ENCODE measurements at regions not wholly inside any gene's neighbourhood (a gene's known extent, or its start where the extent isn't known, plus 50 kb on each side); places are given as distances from the start of the nearest gene placed in this dataset.

GRCh38 chr5:163619951-163620350 is 114.5 kb downstream of the MAT2B start:
- Histone ChIP-seq H3K4me3 (ENCODE audit: low read depth in 1 of 5, low read length in 5 of 5) (no peak overlapping the region), H3K9me3 (ENCODE audit: control insufficient read depth in 5 of 5, low read length in 5 of 5) (no peaks in the 10 kb centered on the region), H3K9ac (ENCODE audit: low read length in 5 of 5) (no peak overlapping the region)

GRCh38 chr5:163622799-163623198 is 117.4 kb downstream of the MAT2B start:
- Histone ChIP-seq H3K4me3 (ENCODE audit: low read depth in 1 of 5, low read length in 5 of 5) (no peak overlapping the region), H3K27ac (ENCODE audit: low read depth, low read length) (no peak overlapping the region), H3K4me1 (ENCODE audit: control insufficient read depth in 5 of 5, insufficient read depth in 5 of 5, low read length in 5 of 5) (no peaks in the 10 kb centered on the region), H3K27me3 (ENCODE audit: control insufficient read depth in 5 of 5, insufficient read depth in 4 of 5, low read length in 5 of 5) (no peaks in the 10 kb centered on the region), H3K36me3 (ENCODE audit: control insufficient read depth in 5 of 5, insufficient read depth in 5 of 5, low read length in 5 of 5) (no peaks in the 10 kb centered on the region), H3K9ac (ENCODE audit: low read length in 5 of 5) (no peak overlapping the region), H3K9me3 (ENCODE audit: control insufficient read depth in 5 of 5, low read length in 5 of 5) (no peaks in the 10 kb centered on the region)

More at GRCh38 chr5:163619951-163620350, 114.5 kb downstream of the MAT2B start:
- Histone ChIP-seq H3K27ac (ENCODE audit: low read depth, low read length) (no peak overlapping the region), H3K4me1 (ENCODE audit: control insufficient read depth in 5 of 5, insufficient read depth in 5 of 5, low read length in 5 of 5) (no peaks in the 10 kb centered on the region), H3K27me3 (ENCODE audit: control insufficient read depth in 5 of 5, insufficient read depth in 4 of 5, low read length in 5 of 5) (no peaks in the 10 kb centered on the region), H3K36me3 (ENCODE audit: control insufficient read depth in 5 of 5, insufficient read depth in 5 of 5, low read length in 5 of 5) (no peaks in the 10 kb centered on the region)

GRCh38 chr5:163623524-163623923 is 118.1 kb downstream of the MAT2B start:
- no peak overlapping the region for H3K9ac ChIP-seq (ENCODE audit: low read length in 5 of 5)
- no peaks in the 10 kb centered on the region for H3K4me1 ChIP-seq (ENCODE audit: control insufficient read depth in 5 of 5, insufficient read depth in 5 of 5, low read length in 5 of 5)
- no peaks in the 10 kb centered on the region for H3K9me3 ChIP-seq (ENCODE audit: control insufficient read depth in 5 of 5, low read length in 5 of 5)
- H3K4me3 ChIP-seq (ENCODE audit: low read depth in 1 of 5, low read length in 5 of 5) = no peak overlapping the region
- no peaks in the 10 kb centered on the region for H3K27me3 ChIP-seq (ENCODE audit: control insufficient read depth in 5 of 5, insufficient read depth in 4 of 5, low read length in 5 of 5)
- no peaks in the 10 kb centered on the region for H3K36me3 ChIP-seq (ENCODE audit: control insufficient read depth in 5 of 5, insufficient read depth in 5 of 5, low read length in 5 of 5)
- H3K27ac ChIP-seq (ENCODE audit: low read depth, low read length) = no peak overlapping the region

GRCh38 chr5:163623986-163624385 is 118.6 kb downstream of the MAT2B start:
- Histone ChIP-seq H3K4me3 (ENCODE audit: low read depth in 1 of 5, low read length in 5 of 5) (no peak overlapping the region), H3K36me3 (ENCODE audit: control insufficient read depth in 5 of 5, insufficient read depth in 5 of 5, low read length in 5 of 5) (no peaks in the 10 kb centered on the region), H3K27me3 (ENCODE audit: control insufficient read depth in 5 of 5, insufficient read depth in 4 of 5, low read length in 5 of 5) (no peaks in the 10 kb centered on the region), H3K9me3 (ENCODE audit: control insufficient read depth in 5 of 5, low read length in 5 of 5) (no peaks in the 10 kb centered on the region), H3K27ac (ENCODE audit: low read depth, low read length) (no peak overlapping the region), H3K4me1 (ENCODE audit: control insufficient read depth in 5 of 5, insufficient read depth in 5 of 5, low read length in 5 of 5) (no peaks in the 10 kb centered on the region), H3K9ac (ENCODE audit: low read length in 5 of 5) (no peak overlapping the region)

- Histone ChIP-seq H3K9me3 (ENCODE audit: control insufficient read depth in 5 of 5, low read length in 5 of 5) (no peaks in the 10 kb centered on the region), H3K27ac (ENCODE audit: low read depth, low read length) (no peak overlapping the region), H3K36me3 (ENCODE audit: control insufficient read depth in 5 of 5, insufficient read depth in 5 of 5, low read length in 5 of 5) (no peaks in the 10 kb centered on the region), H3K9ac (ENCODE audit: low read length in 5 of 5) (no peak overlapping the region), H3K27me3 (ENCODE audit: control insufficient read depth in 5 of 5, insufficient read depth in 4 of 5, low read length in 5 of 5) (no peaks in the 10 kb centered on the region), H3K4me1 (ENCODE audit: control insufficient read depth in 5 of 5, insufficient read depth in 5 of 5, low read length in 5 of 5) (no peaks in the 10 kb centered on the region), H3K4me3 (ENCODE audit: low read depth in 1 of 5, low read length in 5 of 5) (no peak overlapping the region)
These were observed 119.0 kb downstream of the MAT2B start for GRCh38 chr5:163624431-163624830.

- H3K4me3 ChIP-seq (ENCODE audit: low read depth in 1 of 5, low read length in 5 of 5) = no peak overlapping the region
- no peaks in the 10 kb centered on the region for H3K4me1 ChIP-seq (ENCODE audit: control insufficient read depth in 5 of 5, insufficient read depth in 5 of 5, low read length in 5 of 5)
- H3K9ac ChIP-seq (ENCODE audit: low read length in 5 of 5) = no peak overlapping the region
- H3K27me3 ChIP-seq (ENCODE audit: control insufficient read depth in 5 of 5, insufficient read depth in 4 of 5, low read length in 5 of 5) = no peaks in the 10 kb centered on the region
- H3K27ac ChIP-seq (ENCODE audit: low read depth, low read length) = no peak overlapping the region
- no peaks in the 10 kb centered on the region for H3K36me3 ChIP-seq (ENCODE audit: control insufficient read depth in 5 of 5, insufficient read depth in 5 of 5, low read length in 5 of 5)
- no peaks in the 10 kb centered on the region for H3K9me3 ChIP-seq (ENCODE audit: control insufficient read depth in 5 of 5, low read length in 5 of 5)
These were observed 121.5 kb downstream of the MAT2B start for GRCh38 chr5:163626904-163627434.

- no peaks in the 10 kb centered on the region for H3K27me3 ChIP-seq (ENCODE audit: control insufficient read depth in 5 of 5, insufficient read depth in 4 of 5, low read length in 5 of 5)
- H3K4me1 ChIP-seq (ENCODE audit: control insufficient read depth in 5 of 5, insufficient read depth in 5 of 5, low read length in 5 of 5) = peaks cover 0 to 9% (median 0%) of the 10 kb centered on the region in 5 donors
- H3K4me3 ChIP-seq (ENCODE audit: low read depth in 1 of 5, low read length in 5 of 5) = no peak overlapping the region
- no peak overlapping the region for H3K9ac ChIP-seq (ENCODE audit: low read length in 5 of 5)
- H3K27ac ChIP-seq (ENCODE audit: low read depth, low read length) = no peak overlapping the region
- no peaks in the 10 kb centered on the region for H3K9me3 ChIP-seq (ENCODE audit: control insufficient read depth in 5 of 5, low read length in 5 of 5)
- no peaks in the 10 kb centered on the region for H3K36me3 ChIP-seq (ENCODE audit: control insufficient read depth in 5 of 5, insufficient read depth in 5 of 5, low read length in 5 of 5)
These were observed 126.4 kb downstream of the MAT2B start for GRCh38 chr5:163631856-163632255.

- H3K27me3 ChIP-seq (ENCODE audit: control insufficient read depth in 5 of 5, insufficient read depth in 4 of 5, low read length in 5 of 5) = no peaks in the 10 kb centered on the region
- peaks cover 0 to 9% (median 0%) of the 10 kb centered on the region in 5 donors for H3K4me1 ChIP-seq (ENCODE audit: control insufficient read depth in 5 of 5, insufficient read depth in 5 of 5, low read length in 5 of 5)
- no peak overlapping the region for H3K27ac ChIP-seq (ENCODE audit: low read depth, low read length)
- H3K9me3 ChIP-seq (ENCODE audit: control insufficient read depth in 5 of 5, low read length in 5 of 5) = no peaks in the 10 kb centered on the region
- no peak overlapping the region for H3K9ac ChIP-seq (ENCODE audit: low read length in 5 of 5)
- H3K4me3 ChIP-seq (ENCODE audit: low read depth in 1 of 5, low read length in 5 of 5) = no peak overlapping the region
- H3K36me3 ChIP-seq (ENCODE audit: control insufficient read depth in 5 of 5, insufficient read depth in 5 of 5, low read length in 5 of 5) = no peaks in the 10 kb centered on the region
These were observed 128.6 kb downstream of the MAT2B start for GRCh38 chr5:163633926-163634460.

GRCh38 chr5:163635631-163636030 is 130.2 kb downstream of the MAT2B start:
- no peaks in the 10 kb centered on the region for H3K27me3 ChIP-seq (ENCODE audit: control insufficient read depth in 5 of 5, insufficient read depth in 4 of 5, low read length in 5 of 5)
- H3K9ac ChIP-seq (ENCODE audit: low read length in 5 of 5) = no peak overlapping the region
- H3K27ac ChIP-seq (ENCODE audit: low read depth, low read length) = no peak overlapping the region
- peaks cover 0 to 9% (median 0%) of the 10 kb centered on the region in 5 donors for H3K4me1 ChIP-seq (ENCODE audit: control insufficient read depth in 5 of 5, insufficient read depth in 5 of 5, low read length in 5 of 5)
- no peaks in the 10 kb centered on the region for H3K9me3 ChIP-seq (ENCODE audit: control insufficient read depth in 5 of 5, low read length in 5 of 5)
- no peaks in the 10 kb centered on the region for H3K36me3 ChIP-seq (ENCODE audit: control insufficient read depth in 5 of 5, insufficient read depth in 5 of 5, low read length in 5 of 5)
- no peak overlapping the region for H3K4me3 ChIP-seq (ENCODE audit: low read depth in 1 of 5, low read length in 5 of 5)

- Histone ChIP-seq H3K27me3 (ENCODE audit: control insufficient read depth in 5 of 5, insufficient read depth in 4 of 5, low read length in 5 of 5) (peaks cover 0 to 4% (median 0%) of the 10 kb centered on the region in 5 donors), H3K4me3 (ENCODE audit: low read depth in 1 of 5, low read length in 5 of 5) (no peak overlapping the region), H3K27ac (ENCODE audit: low read depth, low read length) (no peak overlapping the region), H3K9me3 (ENCODE audit: control insufficient read depth in 5 of 5, low read length in 5 of 5) (no peaks in the 10 kb centered on the region), H3K9ac (ENCODE audit: low read length in 5 of 5) (no peak overlapping the region), H3K4me1 (ENCODE audit: control insufficient read depth in 5 of 5, insufficient read depth in 5 of 5, low read length in 5 of 5) (no peaks in the 10 kb centered on the region), H3K36me3 (ENCODE audit: control insufficient read depth in 5 of 5, insufficient read depth in 5 of 5, low read length in 5 of 5) (no peaks in the 10 kb centered on the region)
These were observed 137.5 kb downstream of the MAT2B start for GRCh38 chr5:163642904-163643303.

All from subcutaneous abdominal adipose tissue (tissue), 5 donors.